ENCODE measurements at regions not wholly inside any gene's neighbourhood (a gene's known extent, or its start where the extent isn't known, plus 50 kb on each side); places are given as distances from the start of the nearest gene placed in this dataset.

- peak; percentile 69 for DNase-seq
- Mint-ChIP-seq H3K9me3 (ENCODE audit: low read depth, unreplicated experiment) (peaks cover 10% of the 10 kb centered on the region), H3K4me1 (ENCODE audit: low read depth, unreplicated experiment) (peaks cover 42% of the 10 kb centered on the region), H3K27me3 (ENCODE audit: unreplicated experiment) (no peaks in the 10 kb centered on the region), H3K4me3 (ENCODE audit: low read depth, unreplicated experiment) (peak overlapping the region; percentile 11), H3K36me3 (ENCODE audit: insufficient read depth, unreplicated experiment) (peaks cover 14% of the 10 kb centered on the region), H3K27ac (ENCODE audit: unreplicated experiment) (peak overlapping the region; percentile 50)
- CTCF ChIA-PET, result no interaction called here
- intact Hi-C loops (cut with micrococcal nuclease; ENCODE audit: unreplicated experiment), result loop anchor here (5.0 kb wide), 2 partner anchors 69 to 129 kb away; no protein-coding TSS in a partner anchor
- BruUV-seq (replicated peaks), result no TSS peak
- TF ChIP-seq CTCF (IDR thresholded peaks at IDR 0.05; ENCODE audit: unreplicated experiment), result no peak
These were observed 82.6 kb upstream of the IGF1 start for GRCh38 chr12:102562836-102563425.

GRCh38 chr12:102551186-102551585, 70.8 kb upstream of the IGF1 start:
- intact Hi-C loops (cut with micrococcal nuclease; ENCODE audit: unreplicated experiment), result no loop called here
- DNase-seq, result no peak
- no peaks in the 10 kb centered on the region for H3K36me3 Mint-ChIP-seq (ENCODE audit: insufficient read depth, unreplicated experiment)
- CTCF ChIA-PET, result no interaction called here
- TF ChIP-seq CTCF (IDR thresholded peaks at IDR 0.05; ENCODE audit: unreplicated experiment), result no peak
- no peak overlapping the region for H3K27ac Mint-ChIP-seq (ENCODE audit: unreplicated experiment)
- H3K4me1 Mint-ChIP-seq (ENCODE audit: low read depth, unreplicated experiment), result no peaks in the 10 kb centered on the region
- H3K27me3 Mint-ChIP-seq (ENCODE audit: unreplicated experiment), result no peaks in the 10 kb centered on the region
- no peak overlapping the region for H3K4me3 Mint-ChIP-seq (ENCODE audit: low read depth, unreplicated experiment)
- H3K9me3 Mint-ChIP-seq (ENCODE audit: low read depth, unreplicated experiment), result peaks cover 3% of the 10 kb centered on the region
- BruUV-seq (replicated peaks), result no TSS peak

DNA sequence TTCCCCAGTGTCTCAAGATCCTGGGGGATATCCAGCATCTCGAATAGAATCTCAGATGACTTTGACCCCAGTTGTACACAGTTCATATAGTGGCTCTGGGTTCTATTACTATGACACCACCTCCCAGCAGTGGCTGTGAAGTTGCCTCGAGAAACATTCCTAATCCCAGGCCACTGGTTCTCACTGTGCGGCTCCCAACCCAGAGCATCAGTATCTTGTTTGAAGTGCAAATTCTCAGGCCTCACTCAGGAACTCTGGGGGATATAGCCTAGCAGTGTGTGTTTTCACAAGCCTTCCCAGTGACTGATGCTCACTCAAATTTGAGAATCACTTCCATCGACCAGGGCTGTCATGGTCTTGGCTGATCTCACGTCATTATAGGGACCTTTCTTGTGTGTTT, 69.3 kb upstream of the IGF1 start:
- CTCF ChIA-PET, result no interaction called here
- TF ChIP-seq CTCF (IDR thresholded peaks at IDR 0.05; ENCODE audit: unreplicated experiment), result no peak
- no peaks in the 10 kb centered on the region for H3K4me1 Mint-ChIP-seq (ENCODE audit: low read depth, unreplicated experiment)
- no TSS peak for BruUV-seq (replicated peaks)
- no peaks in the 10 kb centered on the region for H3K27me3 Mint-ChIP-seq (ENCODE audit: unreplicated experiment)
- intact Hi-C loops (cut with micrococcal nuclease; ENCODE audit: unreplicated experiment), result no loop called here
- no peak overlapping the region for H3K27ac Mint-ChIP-seq (ENCODE audit: unreplicated experiment)
- H3K9me3 Mint-ChIP-seq (ENCODE audit: low read depth, unreplicated experiment), result peaks cover 6% of the 10 kb centered on the region
- no peak for DNase-seq
- no peak overlapping the region for H3K4me3 Mint-ChIP-seq (ENCODE audit: low read depth, unreplicated experiment)
- H3K36me3 Mint-ChIP-seq (ENCODE audit: insufficient read depth, unreplicated experiment), result no peaks in the 10 kb centered on the region

GRCh38 chr12:102548543-102548942, 68.2 kb upstream of the IGF1 start:
- no peaks in the 10 kb centered on the region for H3K27me3 Mint-ChIP-seq (ENCODE audit: unreplicated experiment)
- no peak overlapping the region for H3K27ac Mint-ChIP-seq (ENCODE audit: unreplicated experiment)
- no peak for TF ChIP-seq CTCF (IDR thresholded peaks at IDR 0.05; ENCODE audit: unreplicated experiment)
- no TSS peak for BruUV-seq (replicated peaks)
- no peaks in the 10 kb centered on the region for H3K36me3 Mint-ChIP-seq (ENCODE audit: insufficient read depth, unreplicated experiment)
- DNase-seq, result no peak
- no peak overlapping the region for H3K4me3 Mint-ChIP-seq (ENCODE audit: low read depth, unreplicated experiment)
- CTCF ChIA-PET, result interaction anchor here (0.6 kb wide), 1 partner anchor 65 kb away, joined by 4 read pairs; no protein-coding TSS in a partner anchor
- intact Hi-C loops (cut with micrococcal nuclease; ENCODE audit: unreplicated experiment), result no loop called here
- H3K4me1 Mint-ChIP-seq (ENCODE audit: low read depth, unreplicated experiment), result no peaks in the 10 kb centered on the region
- H3K9me3 Mint-ChIP-seq (ENCODE audit: low read depth, unreplicated experiment), result peaks cover 4% of the 10 kb centered on the region
